Ovary (tissue), 3 donors: ENCODE measurements at regions not wholly inside any gene's neighbourhood (a gene's known extent, or its start where the extent isn't known, plus 50 kb on each side); places are given as distances from the start of the nearest gene placed in this dataset.
A peak's percentile ranks its signal among the peaks of the same experiment; 100 is the strongest.

Experiments used
- CTCF ChIP-seq, 3 donors: fragments of 450-650 bp in 2 of 3; fragments of 200-600 bp in 1 of 3; IDR thresholded peaks; one replicate each; pipeline versions ENCODE4 v1.5.1 to v1.8.0; 2016 to 2022; ENCODE audit warnings: antibody characterized with exemption in 3 of 3, mild to moderate bottlenecking in 1 of 3
- EP300 ChIP-seq: sonication (generic); formaldehyde crosslinking; IDR thresholded peaks from one replicate; pipeline ENCODE4 v1.6.1; 2017; ENCODE audit warnings: antibody characterized with exemption
- POLR2A ChIP-seq: fragments of 450-650 bp; IDR thresholded peaks from one replicate; pipeline ENCODE4 v1.6.1; 2017; ENCODE audit warnings: antibody characterized with exemption, mild to moderate bottlenecking, moderate library complexity
- donor health status: DM: no; HTN: no; CAD: no.

GRCh38 chr1:117284399-117285215 is 73.9 kb upstream of the VTCN1 start:
- TF ChIP-seq CTCF (IDR thresholded peaks at IDR 0.05), result peak in 2 of 3 donors; percentile 33 to 46
- no peak for TF ChIP-seq EP300
- no peak for TF ChIP-seq POLR2A
